ENCODE measurements at regions not wholly inside any gene's neighbourhood (a gene's known extent, or its start where the extent isn't known, plus 50 kb on each side); places are given as distances from the start of the nearest gene placed in this dataset.

GRCh38 chr16:73885319-73885718 lies 411.3 kb upstream of the PSMD7 start:
- no peak for TF ChIP-seq CTCF (IDR thresholded peaks at IDR 0.05; ENCODE audit: control extremely low read depth, extremely low read depth, low read depth, missing control alignments)
- no peak for DNase-seq (ENCODE audit: extremely low spot score)
- CTCF ChIA-PET: interaction anchor here (1.2 kb wide), 1 partner anchor 71 kb away, joined by 3 read pairs; no protein-coding TSS in a partner anchor
- POLR2A ChIA-PET: no interaction called here

- CTCF ChIA-PET: interaction anchor here (1.1 to 2.2 kb wide), 2 partner anchors 10 kb away, joined by 3 to 6 read pairs; no protein-coding TSS in a partner anchor
- TF ChIP-seq CTCF (IDR thresholded peaks at IDR 0.05; ENCODE audit: control extremely low read depth, extremely low read depth, low read depth, missing control alignments): no peak
- POLR2A ChIA-PET: no interaction called here
- no peak for DNase-seq (ENCODE audit: extremely low spot score)
These were observed 412.8 kb upstream of the PSMD7 start for GRCh38 chr16:73883841-73884240.

DNA sequence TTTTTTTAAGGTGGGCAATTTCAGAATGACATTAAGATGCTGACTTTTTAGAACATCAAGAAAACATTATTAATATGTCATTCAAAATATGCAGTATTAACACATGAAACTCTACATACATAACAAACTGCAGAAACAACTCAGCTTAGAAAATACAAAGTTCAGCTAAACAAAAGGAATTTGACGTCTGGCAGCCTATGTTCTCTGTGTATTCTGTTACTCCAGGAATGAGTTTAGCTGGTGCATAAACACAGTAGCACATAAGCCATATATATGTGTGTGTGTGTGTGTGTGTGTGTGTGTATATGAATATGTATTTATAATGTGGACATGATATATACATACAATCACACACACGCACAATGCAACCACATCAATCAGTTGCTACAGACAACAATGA lies 413.5 kb upstream of the PSMD7 start:
- no peak for DNase-seq (ENCODE audit: extremely low spot score)
- CTCF ChIA-PET: interaction anchor here (0.8 to 2.2 kb wide), 8 partner anchors 9 to 1759 kb away, joined by 3 to 8 read pairs (median 4); no protein-coding TSS in a partner anchor
- TF ChIP-seq CTCF (IDR thresholded peaks at IDR 0.05; ENCODE audit: control extremely low read depth, extremely low read depth, low read depth, missing control alignments): no peak
- POLR2A ChIA-PET: no interaction called here

DNA sequence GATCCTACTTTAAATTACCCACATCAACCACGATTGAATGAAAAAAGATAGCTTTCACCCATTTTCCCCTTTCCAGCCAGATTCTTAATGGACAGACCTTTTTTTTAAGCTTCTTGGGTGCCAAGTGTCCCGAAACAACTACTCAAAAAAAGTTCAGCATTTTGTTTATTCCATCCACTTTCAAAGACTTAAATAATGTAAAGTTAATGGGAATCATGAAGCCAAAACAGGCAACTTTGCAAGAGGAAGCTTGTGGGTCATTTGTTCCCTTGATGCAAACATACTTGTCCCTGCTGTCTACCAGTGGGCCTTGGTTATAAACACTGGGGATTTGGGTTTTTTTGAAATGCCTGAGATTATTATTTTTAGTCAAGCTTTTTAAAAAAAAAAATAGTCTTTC lies 414.0 kb upstream of the PSMD7 start:
- ChIA-PET POLR2A (no interaction called here), CTCF (interaction anchor here (0.8 to 2.2 kb wide), 8 partner anchors 10 to 1759 kb away, joined by 3 to 8 read pairs (median 4); no protein-coding TSS in a partner anchor)
- no peak for TF ChIP-seq CTCF (IDR thresholded peaks at IDR 0.05; ENCODE audit: control extremely low read depth, extremely low read depth, low read depth, missing control alignments)
- DNase-seq (ENCODE audit: extremely low spot score): no peak

- POLR2A ChIA-PET: no interaction called here
- CTCF ChIA-PET: interaction anchor here (1.0 to 1.9 kb wide), 4 partner anchors 11 to 1049 kb away, joined by 3 to 8 read pairs (median 4); no protein-coding TSS in a partner anchor
- no peak for TF ChIP-seq CTCF (IDR thresholded peaks at IDR 0.05; ENCODE audit: control extremely low read depth, extremely low read depth, low read depth, missing control alignments)
- no peak for DNase-seq (ENCODE audit: extremely low spot score)
These were observed 414.6 kb upstream of the PSMD7 start for GRCh38 chr16:73882033-73882432.

GRCh38 chr16:73879621-73880020 lies 417.0 kb upstream of the PSMD7 start:
- ChIA-PET CTCF (no interaction called here), POLR2A (no interaction called here)
- no peak for TF ChIP-seq CTCF (IDR thresholded peaks at IDR 0.05; ENCODE audit: control extremely low read depth, extremely low read depth, low read depth, missing control alignments)
- DNase-seq (ENCODE audit: extremely low spot score): no peak

Data from GM10248 (cell line).